ENCODE measurements at regions not wholly inside any gene's neighbourhood (a gene's known extent, or its start where the extent isn't known, plus 50 kb on each side); places are given as distances from the start of the nearest gene placed in this dataset.

DNA sequence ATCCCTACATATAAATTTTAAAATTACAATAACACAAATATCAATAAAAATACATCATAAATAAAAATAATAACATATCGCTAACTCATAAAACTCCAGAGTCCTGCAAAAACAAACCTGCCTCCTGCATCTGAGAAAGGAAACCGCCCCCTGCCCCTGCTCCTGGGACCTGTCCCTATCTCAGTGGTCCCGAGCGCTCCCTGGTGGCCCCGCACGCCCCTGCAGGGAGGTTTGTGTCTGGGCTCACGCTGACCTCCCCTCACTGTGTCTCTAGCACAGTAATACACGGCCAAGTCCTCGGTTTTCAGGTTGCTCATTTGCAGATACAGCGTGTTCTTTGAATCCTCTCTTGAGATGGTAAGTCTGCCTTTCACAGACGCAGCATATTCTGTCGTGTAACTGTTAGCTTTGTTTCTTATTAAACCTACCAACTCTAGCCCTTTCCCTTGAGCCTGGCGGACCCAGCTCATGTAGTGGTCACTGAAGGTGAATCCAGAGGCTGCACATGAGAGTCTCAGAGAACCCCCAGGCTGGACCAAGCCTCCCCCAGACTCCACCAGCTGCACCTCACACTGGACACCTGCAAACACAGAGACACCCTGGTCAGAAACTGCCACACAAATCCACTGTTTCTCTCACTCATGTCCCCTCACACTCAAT is 554.1 kb downstream of the GOLGA6L6 start:
- no peak for TF ChIP-seq CTCF (IDR thresholded peaks at IDR 0.05)
- TF ChIP-seq POLR2A (IDR thresholded peaks at IDR 0.05; ENCODE audit: low read depth) = no peak
- no peak for TF ChIP-seq POLR2AphosphoS5 (IDR thresholded peaks at IDR 0.05)
- TF ChIP-seq EP300 (IDR thresholded peaks at IDR 0.05) = no peak
